Panc1 (cell line): ENCODE measurements at regions not wholly inside any gene's neighbourhood (a gene's known extent, or its start where the extent isn't known, plus 50 kb on each side); places are given as distances from the start of the nearest gene placed in this dataset.

ENCODE experiments used
- ATAC-seq: fragments of 200-7000 bp; cut with Tn5 transposase; 2 replicates; pipeline ENCODE4 v1.9.1; 2020; ENCODE audit warnings: mild to moderate bottlenecking, moderate library complexity
- BruUV-seq: library from RNA; stranded (reverse); fragments of 400-500 nt; replicated peaks from 2 replicates; lab custom pipeline; 2021; lab: Mats Ljungman, UMichigan
- CTCF ChIA-PET: fragments of 300-600 bp; sonication (Branson Sonifier 250); formaldehyde crosslinking; loops from one replicate; lab custom pipeline; 2022; ENCODE audit warnings: antibody characterized with exemption; lab: Charles Lee
- POLR2A ChIA-PET: fragments of 300-600 bp; sonication (Branson Sonifier 250); formaldehyde crosslinking; loops from one replicate; lab custom pipeline; 2022; ENCODE audit warnings: antibody characterized with exemption; lab: Charles Lee
- DNase-seq: peaks from one replicate; pipeline ENCODE4 v3.0.0-alpha.2; 2010; ENCODE audit warnings: low read depth, low spot score
- H3K27ac ChIP-seq: 2 replicates; pipeline ENCODE4 v1.5.1; 2011; ENCODE audit warnings: mild to moderate bottlenecking, low read length, inconsistent platforms
- H3K27me3 ChIP-seq: fragments of 200-500 bp; sonication (Bioruptor generic); 2 replicates; pipeline ENCODE4 v1.6.0; 2014; ENCODE audit warnings: low read length, inconsistent platforms; ENCODE audit not compliant: control insufficient read depth, insufficient read depth
- H3K36me3 ChIP-seq: fragments of 200-500 bp; sonication (Bioruptor generic); 2 replicates; pipeline ENCODE4 v1.5.1; 2014; ENCODE audit warnings: inconsistent platforms, mild to moderate bottlenecking, low read length, moderate library complexity; ENCODE audit not compliant: control insufficient read depth, insufficient read depth
- H3K4me1 ChIP-seq: 2 replicates; pipeline ENCODE4 v1.5.1; 2011; ENCODE audit warnings: inconsistent platforms, mild to moderate bottlenecking, low read length, moderate library complexity; ENCODE audit not compliant: control insufficient read depth, insufficient read depth
- H3K4me3 ChIP-seq, 2 experiments: 2 replicates each; pipeline ENCODE4 v1.5.1; 2011 to 2012; ENCODE audit warnings: low read depth in 2 of 2, low read length in 2 of 2, mild to moderate bottlenecking in 2 of 2, inconsistent platforms in 1 of 2, moderate library complexity in 1 of 2
- H3K9me3 ChIP-seq: fragments of 200-500 bp; sonication (Bioruptor generic); 2 replicates; pipeline ENCODE4 v1.5.1; 2014; ENCODE audit warnings: low read depth, mild to moderate bottlenecking, inconsistent platforms, low read length, moderate library complexity; ENCODE audit not compliant: control insufficient read depth, insufficient read depth
- POLR2AphosphoS5 ChIP-seq: IDR thresholded peaks from 2 replicates; pipeline ENCODE4 v1.6.1; 2012; ENCODE audit warnings: mild to moderate bottlenecking, low read depth, low read length, moderate library complexity
- SIN3A ChIP-seq: IDR thresholded peaks from 2 replicates; pipeline ENCODE4 v1.6.1; 2012; ENCODE audit warnings: low read depth, mild to moderate bottlenecking, low read length, moderate library complexity, borderline replicate concordance; ENCODE audit not compliant: insufficient read depth
- TCF7L2 ChIP-seq: IDR thresholded peaks from 2 replicates; pipeline ENCODE4 v1.6.1; 2011; ENCODE audit warnings: mild to moderate bottlenecking, low read depth, low read length, inconsistent platforms
- in situ Hi-C: cut with HindIII; loops from 2 replicates; pipeline ENCODE4 v1.10.0; 2016; ENCODE audit warnings: low sequenced_read_pairs, low pct_unique_long_range_greater_than_20kb
- intact Hi-C: fragments of 100-400 bp; cut with micrococcal nuclease; formaldehyde crosslinking; loops from one replicate; pipeline ENCODE4 v1.10.0; 2022; ENCODE audit not compliant: unreplicated experiment
- TF ChIP-seq, protein P1 (sequence below), 2 experiments: IDR thresholded peaks; 2 replicates each; pipeline ENCODE4 v1.6.1; 2011 to 2012; ENCODE audit warnings: low read depth in 2 of 2, control low read depth in 1 of 2, low read length in 1 of 2, mild to moderate bottlenecking in 1 of 2, moderate library complexity in 1 of 2; ENCODE audit not compliant: insufficient read depth in 1 of 2
- TF ChIP-seq, protein P2 (sequence below): fragments of 450-650 bp; IDR thresholded peaks from 2 replicates; pipeline ENCODE4 v1.5.1; 2017; ENCODE audit warnings: mild to moderate bottlenecking

DNA sequence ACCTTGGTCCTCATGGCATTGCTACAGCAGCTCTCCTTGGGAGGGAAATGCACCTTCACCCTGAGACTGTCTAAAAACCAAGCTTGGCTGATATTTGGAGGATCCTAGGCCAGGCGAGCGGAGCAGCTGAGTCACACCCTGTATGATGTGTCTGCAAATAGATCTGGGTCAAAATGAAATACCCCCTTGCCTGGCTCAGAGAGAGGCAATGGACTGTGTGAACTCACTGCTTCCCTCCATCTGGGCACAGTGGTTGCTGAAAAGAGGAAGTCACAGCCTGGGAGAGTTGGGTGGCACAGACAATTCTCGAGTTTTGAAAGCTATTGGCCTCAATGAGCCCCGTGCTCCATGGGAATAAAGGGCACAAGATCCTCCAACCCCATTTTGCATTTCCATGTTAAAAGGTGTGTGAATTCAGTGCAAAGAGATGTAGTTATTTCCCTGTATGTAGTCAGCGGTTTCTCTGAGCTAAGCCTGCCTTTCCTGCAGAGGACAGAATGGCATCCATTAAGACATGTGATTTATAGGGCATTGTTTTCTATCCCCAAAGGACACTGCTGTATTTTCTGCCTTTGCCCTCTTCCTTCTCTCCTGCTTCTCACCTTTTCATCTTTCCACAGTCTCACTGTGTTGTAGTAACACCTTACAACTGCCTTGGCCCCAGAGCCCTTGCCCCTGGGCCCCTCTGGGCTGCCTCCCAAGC, 177.2 kb downstream of the GADD45G start:
- ATAC-seq (no peak), DNase-seq (no peak)
- H3K27ac ChIP-seq = no peak overlapping the region
- no peaks in the 10 kb centered on the region for H3K9me3 ChIP-seq
- in situ Hi-C loops (no loop called here), intact Hi-C loops (no loop called here)
- H3K27me3 ChIP-seq = no peaks in the 10 kb centered on the region
- BruUV-seq = no TSS peak
- TF ChIP-seq, protein P1, sequence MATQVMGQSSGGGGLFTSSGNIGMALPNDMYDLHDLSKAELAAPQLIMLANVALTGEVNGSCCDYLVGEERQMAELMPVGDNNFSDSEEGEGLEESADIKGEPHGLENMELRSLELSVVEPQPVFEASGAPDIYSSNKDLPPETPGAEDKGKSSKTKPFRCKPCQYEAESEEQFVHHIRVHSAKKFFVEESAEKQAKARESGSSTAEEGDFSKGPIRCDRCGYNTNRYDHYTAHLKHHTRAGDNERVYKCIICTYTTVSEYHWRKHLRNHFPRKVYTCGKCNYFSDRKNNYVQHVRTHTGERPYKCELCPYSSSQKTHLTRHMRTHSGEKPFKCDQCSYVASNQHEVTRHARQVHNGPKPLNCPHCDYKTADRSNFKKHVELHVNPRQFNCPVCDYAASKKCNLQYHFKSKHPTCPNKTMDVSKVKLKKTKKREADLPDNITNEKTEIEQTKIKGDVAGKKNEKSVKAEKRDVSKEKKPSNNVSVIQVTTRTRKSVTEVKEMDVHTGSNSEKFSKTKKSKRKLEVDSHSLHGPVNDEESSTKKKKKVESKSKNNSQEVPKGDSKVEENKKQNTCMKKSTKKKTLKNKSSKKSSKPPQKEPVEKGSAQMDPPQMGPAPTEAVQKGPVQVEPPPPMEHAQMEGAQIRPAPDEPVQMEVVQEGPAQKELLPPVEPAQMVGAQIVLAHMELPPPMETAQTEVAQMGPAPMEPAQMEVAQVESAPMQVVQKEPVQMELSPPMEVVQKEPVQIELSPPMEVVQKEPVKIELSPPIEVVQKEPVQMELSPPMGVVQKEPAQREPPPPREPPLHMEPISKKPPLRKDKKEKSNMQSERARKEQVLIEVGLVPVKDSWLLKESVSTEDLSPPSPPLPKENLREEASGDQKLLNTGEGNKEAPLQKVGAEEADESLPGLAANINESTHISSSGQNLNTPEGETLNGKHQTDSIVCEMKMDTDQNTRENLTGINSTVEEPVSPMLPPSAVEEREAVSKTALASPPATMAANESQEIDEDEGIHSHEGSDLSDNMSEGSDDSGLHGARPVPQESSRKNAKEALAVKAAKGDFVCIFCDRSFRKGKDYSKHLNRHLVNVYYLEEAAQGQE (IDR thresholded peaks at IDR 0.05; ENCODE audit: insufficient read depth in 1 of 2, low read depth in 2 of 2, low read length in 1 of 2) = no peak
- POLR2A ChIA-PET = no interaction called here
- no peaks in the 10 kb centered on the region for H3K4me1 ChIP-seq
- no peak overlapping the region for H3K4me3 ChIP-seq
- CTCF ChIA-PET = no interaction called here
- H3K36me3 ChIP-seq = no peaks in the 10 kb centered on the region

DNA sequence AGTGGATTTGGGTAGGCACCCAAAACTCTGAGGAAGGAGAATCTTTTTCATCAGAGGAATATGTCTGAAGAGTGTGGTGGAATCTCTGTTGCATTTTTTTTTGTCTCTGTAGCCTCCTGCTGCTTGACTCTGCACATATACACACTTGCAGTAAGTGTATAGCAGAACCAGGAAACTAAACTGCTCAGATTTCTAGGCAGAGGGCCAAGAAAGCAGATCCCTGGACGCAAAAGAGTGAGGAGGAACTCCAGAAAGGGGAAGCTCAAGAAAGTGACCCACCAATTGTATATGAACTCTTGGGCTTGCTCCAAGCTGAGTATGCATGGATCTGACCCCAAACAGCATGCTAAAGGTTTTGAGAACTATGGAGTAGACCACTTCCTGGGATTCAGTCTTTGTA, 181.8 kb downstream of the GADD45G start:
- in situ Hi-C loops (no loop called here), intact Hi-C loops (no loop called here)
- H3K27me3 ChIP-seq = no peaks in the 10 kb centered on the region
- no peak overlapping the region for H3K27ac ChIP-seq
- no peak for TF ChIP-seq TCF7L2
- no peak for TF ChIP-seq POLR2AphosphoS5
- TF ChIP-seq, protein P2, sequence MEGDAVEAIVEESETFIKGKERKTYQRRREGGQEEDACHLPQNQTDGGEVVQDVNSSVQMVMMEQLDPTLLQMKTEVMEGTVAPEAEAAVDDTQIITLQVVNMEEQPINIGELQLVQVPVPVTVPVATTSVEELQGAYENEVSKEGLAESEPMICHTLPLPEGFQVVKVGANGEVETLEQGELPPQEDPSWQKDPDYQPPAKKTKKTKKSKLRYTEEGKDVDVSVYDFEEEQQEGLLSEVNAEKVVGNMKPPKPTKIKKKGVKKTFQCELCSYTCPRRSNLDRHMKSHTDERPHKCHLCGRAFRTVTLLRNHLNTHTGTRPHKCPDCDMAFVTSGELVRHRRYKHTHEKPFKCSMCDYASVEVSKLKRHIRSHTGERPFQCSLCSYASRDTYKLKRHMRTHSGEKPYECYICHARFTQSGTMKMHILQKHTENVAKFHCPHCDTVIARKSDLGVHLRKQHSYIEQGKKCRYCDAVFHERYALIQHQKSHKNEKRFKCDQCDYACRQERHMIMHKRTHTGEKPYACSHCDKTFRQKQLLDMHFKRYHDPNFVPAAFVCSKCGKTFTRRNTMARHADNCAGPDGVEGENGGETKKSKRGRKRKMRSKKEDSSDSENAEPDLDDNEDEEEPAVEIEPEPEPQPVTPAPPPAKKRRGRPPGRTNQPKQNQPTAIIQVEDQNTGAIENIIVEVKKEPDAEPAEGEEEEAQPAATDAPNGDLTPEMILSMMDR = no peak
- TF ChIP-seq, protein P1 (IDR thresholded peaks at IDR 0.05; ENCODE audit: insufficient read depth in 1 of 2, low read depth in 2 of 2, low read length in 1 of 2) = no peak
- no peak for TF ChIP-seq SIN3A
- BruUV-seq = no TSS peak
- ATAC-seq (no peak), DNase-seq (no peak)
- ChIA-PET POLR2A (interaction anchor here (0.6 kb wide), 1 partner anchor 183 kb away, joined by 4 read pairs; no protein-coding TSS in a partner anchor), CTCF (no interaction called here)
- no peak overlapping the region for H3K4me3 ChIP-seq
- no peaks in the 10 kb centered on the region for H3K36me3 ChIP-seq
- H3K9me3 ChIP-seq = no peaks in the 10 kb centered on the region
- no peaks in the 10 kb centered on the region for H3K4me1 ChIP-seq
